ENCODE measurements at regions not wholly inside any gene's neighbourhood (a gene's known extent, or its start where the extent isn't known, plus 50 kb on each side); places are given as distances from the start of the nearest gene placed in this dataset.

GRCh38 chr6:26311012-26311384 lies 54.0 kb upstream of the BTN3A2 start:
- no peaks in the 10 kb centered on the region for H3K27me3 ChIP-seq
- no peaks in the 10 kb centered on the region for H3K36me3 ChIP-seq
- TF ChIP-seq, protein P1, sequence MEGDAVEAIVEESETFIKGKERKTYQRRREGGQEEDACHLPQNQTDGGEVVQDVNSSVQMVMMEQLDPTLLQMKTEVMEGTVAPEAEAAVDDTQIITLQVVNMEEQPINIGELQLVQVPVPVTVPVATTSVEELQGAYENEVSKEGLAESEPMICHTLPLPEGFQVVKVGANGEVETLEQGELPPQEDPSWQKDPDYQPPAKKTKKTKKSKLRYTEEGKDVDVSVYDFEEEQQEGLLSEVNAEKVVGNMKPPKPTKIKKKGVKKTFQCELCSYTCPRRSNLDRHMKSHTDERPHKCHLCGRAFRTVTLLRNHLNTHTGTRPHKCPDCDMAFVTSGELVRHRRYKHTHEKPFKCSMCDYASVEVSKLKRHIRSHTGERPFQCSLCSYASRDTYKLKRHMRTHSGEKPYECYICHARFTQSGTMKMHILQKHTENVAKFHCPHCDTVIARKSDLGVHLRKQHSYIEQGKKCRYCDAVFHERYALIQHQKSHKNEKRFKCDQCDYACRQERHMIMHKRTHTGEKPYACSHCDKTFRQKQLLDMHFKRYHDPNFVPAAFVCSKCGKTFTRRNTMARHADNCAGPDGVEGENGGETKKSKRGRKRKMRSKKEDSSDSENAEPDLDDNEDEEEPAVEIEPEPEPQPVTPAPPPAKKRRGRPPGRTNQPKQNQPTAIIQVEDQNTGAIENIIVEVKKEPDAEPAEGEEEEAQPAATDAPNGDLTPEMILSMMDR (IDR thresholded peaks at IDR 0.05) = no peak
- no peak overlapping the region for H3K4me3 ChIP-seq
- peaks cover 0 to 12% (median 0%) of the 10 kb centered on the region in 4 donors for H3K4me1 ChIP-seq
- DNase-seq = no peak
- H3K27ac ChIP-seq = no peak overlapping the region
- intact Hi-C loops (cut with DNase I; ENCODE audit: low total_unique reads) = no loop called here
- H3K9me3 ChIP-seq = no peaks in the 10 kb centered on the region

- H3K36me3 ChIP-seq = no peaks in the 10 kb centered on the region
- H3K9me3 ChIP-seq = no peaks in the 10 kb centered on the region
- DNase-seq = no peak
- peaks cover 0 to 12% (median 0%) of the 10 kb centered on the region in 4 donors for H3K4me1 ChIP-seq
- H3K27ac ChIP-seq = peak overlapping the region; percentile 26 to 41
- peak overlapping the region; percentile 48 to 58 for H3K4me3 ChIP-seq
- intact Hi-C loops (cut with DNase I; ENCODE audit: low total_unique reads) = no loop called here
- H3K27me3 ChIP-seq = peaks cover 0 to 3% of the 10 kb centered on the region in 2 donors
- TF ChIP-seq, protein P1 (IDR thresholded peaks at IDR 0.05) = no peak
Measured at GRCh38 chr6:26311385-26312095, 53.5 kb upstream of the BTN3A2 start.

- DNase-seq = no peak
- Histone ChIP-seq H3K27me3 (peaks cover 0 to 3% of the 10 kb centered on the region in 2 donors), H3K27ac (peak overlapping the region; percentile 26 to 41), H3K9me3 (no peaks in the 10 kb centered on the region), H3K4me1 (peaks cover 0 to 12% (median 0%) of the 10 kb centered on the region in 4 donors), H3K4me3 (peak overlapping the region; percentile 48 to 58), H3K36me3 (no peaks in the 10 kb centered on the region)
- intact Hi-C loops (cut with DNase I; ENCODE audit: low total_unique reads) = no loop called here
- TF ChIP-seq, protein P1 (IDR thresholded peaks at IDR 0.05) = no peak
Measured at GRCh38 chr6:26312096-26312463, 52.9 kb upstream of the BTN3A2 start.

DNA sequence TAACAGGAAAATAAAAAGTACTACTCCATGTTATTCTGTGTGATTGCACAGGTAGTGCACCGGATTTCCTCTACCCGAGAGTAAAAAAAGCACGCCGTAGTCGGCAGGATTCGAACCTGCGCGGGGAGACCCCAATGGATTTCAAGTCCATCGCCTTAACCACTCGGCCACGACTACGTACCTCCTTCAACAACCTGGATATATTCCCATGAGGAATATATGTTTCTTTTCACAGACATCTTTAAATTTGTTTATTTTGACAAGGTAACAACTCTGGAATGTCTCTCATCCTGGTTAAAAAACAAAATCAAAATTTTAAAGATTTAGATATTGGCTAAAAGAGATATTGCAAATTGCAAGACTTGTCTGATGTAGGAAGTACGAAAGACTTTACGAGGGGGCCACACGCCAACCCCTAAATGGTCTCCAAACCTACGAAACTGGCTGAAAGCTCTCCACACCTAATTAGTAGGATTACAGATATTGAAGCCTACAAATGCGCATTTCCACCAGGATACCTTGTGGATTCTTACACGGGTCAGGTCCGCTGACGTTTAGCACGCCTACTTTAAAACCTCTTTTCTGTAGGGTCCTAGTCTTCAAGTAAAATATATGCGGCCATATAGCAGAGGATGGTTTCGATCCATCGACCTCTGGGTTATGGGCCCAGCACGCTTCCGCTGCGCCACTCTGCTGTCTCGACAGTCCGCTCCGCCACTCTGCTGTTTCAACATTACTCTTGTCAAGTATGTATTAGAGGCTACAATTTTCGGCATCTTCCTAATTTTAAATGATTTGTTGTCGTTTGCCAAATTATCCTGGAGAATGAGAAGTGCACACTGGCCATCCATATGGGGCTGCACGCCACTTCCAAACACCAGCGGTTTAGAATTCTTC lies 52.2 kb upstream of the BTN3A2 start:
- peaks cover 0 to 7% of the 10 kb centered on the region in 2 donors for H3K27me3 ChIP-seq
- H3K9me3 ChIP-seq = no peaks in the 10 kb centered on the region
- H3K4me3 ChIP-seq = peak overlapping the region; percentile 48 to 58
- H3K4me1 ChIP-seq = peaks cover 0 to 12% (median 0%) of the 10 kb centered on the region in 4 donors
- intact Hi-C loops (cut with DNase I; ENCODE audit: low total_unique reads) = no loop called here
- TF ChIP-seq, protein P1 (IDR thresholded peaks at IDR 0.05) = no peak
- H3K36me3 ChIP-seq = no peaks in the 10 kb centered on the region
- DNase-seq = peak; percentile 80 to 84
- H3K27ac ChIP-seq = peak overlapping the region; percentile 26 to 41

All from tibial artery (tissue), 4 donors.